ENCODE measurements at regions not wholly inside any gene's neighbourhood (a gene's known extent, or its start where the extent isn't known, plus 50 kb on each side); places are given as distances from the start of the nearest gene placed in this dataset.

GRCh38 chr11:119889111-119889510 is 160.1 kb upstream of the NECTIN1 start:
- H3K4me2 ChIP-seq (ENCODE audit: insufficient read depth, insufficient read length, low read length): no peak overlapping the region

More at GRCh38 chr11:119889111-119889510, 160.1 kb upstream of the NECTIN1 start:
- no peaks in the 10 kb centered on the region for H4K20me1 ChIP-seq (ENCODE audit: control insufficient read depth, insufficient read depth, insufficient read length)
- no peaks in the 10 kb centered on the region for H3K23me2 ChIP-seq (ENCODE audit: insufficient read length, low read depth, low read length, poor library complexity, severe bottlenecking)
- H3K9ac ChIP-seq (ENCODE audit: extremely low read depth, insufficient read length, low read length): no peak overlapping the region
- H3K4me1 Mint-ChIP-seq: peaks cover 10 to 18% of the 10 kb centered on the region in 2 experiments
- no CpG with 5 or more reads among the region's 5 CpGs for WGBS (ENCODE audit: extremely low coverage, insufficient read length, low lambda C conversion rate)
- H2BK12ac ChIP-seq (ENCODE audit: insufficient read length, low read depth, low read length): no peak overlapping the region
- no peak overlapping the region for H3T11ph ChIP-seq (ENCODE audit: low read length)
- no peak overlapping the region for H4K91ac ChIP-seq (ENCODE audit: insufficient read length, low read depth, low read length)
- H3K36me3 Mint-ChIP-seq (ENCODE audit: insufficient read depth in 1 of 3, low read depth in 3 of 3): no peaks in the 10 kb centered on the region
- H2BK20ac ChIP-seq (ENCODE audit: low read depth, low read length, poor library complexity, severe bottlenecking): no peak overlapping the region
- H3K9me3 ChIP-seq (ENCODE audit: control insufficient read depth, low read depth, low read length): no peaks in the 10 kb centered on the region
- no peaks in the 10 kb centered on the region for H3K4me1 ChIP-seq (ENCODE audit: insufficient read depth, low read length)
- H3K23ac ChIP-seq (ENCODE audit: insufficient read length, low read depth, low read length): no peak overlapping the region
- no peak overlapping the region for H2AFZ ChIP-seq (ENCODE audit: low read length)
- H3K4me3 Mint-ChIP-seq: no peak overlapping the region
- H3K56ac ChIP-seq (ENCODE audit: insufficient read length, low read depth, low read length): no peak overlapping the region
- no peak overlapping the region for H3K18ac ChIP-seq (ENCODE audit: insufficient read length, low read depth, low read length)
- H2BK15ac ChIP-seq (ENCODE audit: low read depth, low read length): no peak overlapping the region
- H2BK5ac ChIP-seq (ENCODE audit: insufficient read length, low read length): no peak overlapping the region
- H3K79me2 ChIP-seq (ENCODE audit: insufficient read depth, low read length): no peaks in the 10 kb centered on the region
- no peak overlapping the region for H4K5ac ChIP-seq (ENCODE audit: insufficient read length, low read depth, low read length)
- H3K27ac Mint-ChIP-seq: no peak overlapping the region
- H4K8ac ChIP-seq (replicated peaks; ENCODE audit: insufficient read length, low read depth, low read length): no peak overlapping the region
- H3K9me3 Mint-ChIP-seq: no peaks in the 10 kb centered on the region
- H3K27ac ChIP-seq (ENCODE audit: insufficient read length, low read depth, low read length): no peak overlapping the region
- no peak overlapping the region for H2AK5ac ChIP-seq (ENCODE audit: insufficient read length, low read length)
- no peak overlapping the region for H3K14ac ChIP-seq (ENCODE audit: insufficient read depth, low read length)
- no peaks in the 10 kb centered on the region for H3K79me1 ChIP-seq (ENCODE audit: insufficient read depth, low read depth, low read length, poor library complexity, severe bottlenecking)
- peaks cover 27% of the 10 kb centered on the region for H3K27me3 Mint-ChIP-seq (ENCODE audit: low read depth)
- no peaks in the 10 kb centered on the region for H3K27me3 ChIP-seq (ENCODE audit: insufficient read depth, low read length)
- no peak for TF ChIP-seq CTCF (conservative IDR thresholded peaks at IDR 0.05)
- no peak overlapping the region for H2BK120ac ChIP-seq (ENCODE audit: low read depth, low read length, poor library complexity, severe bottlenecking)
- H3K4ac ChIP-seq (ENCODE audit: low read depth, low read length): no peak overlapping the region
- no peak for DNase-seq
